NOMO-1 treated with dmso at 0.1 percent for 144 hours (cell line): ENCODE measurements at regions not wholly inside any gene's neighbourhood (a gene's known extent, or its start where the extent isn't known, plus 50 kb on each side); places are given as distances from the start of the nearest gene placed in this dataset.
"Not testable (repeated sequence)": the region's sequence is repeated elsewhere in the genome, so short reads cannot be mapped to it uniquely, and the experiment has no call there.

Experiments
- DNase-seq: peaks from one replicate; lab custom pipeline; 2025; ENCODE audit not compliant: unreplicated experiment; lab: John Stamatoyannopoulos, UW

DNA sequence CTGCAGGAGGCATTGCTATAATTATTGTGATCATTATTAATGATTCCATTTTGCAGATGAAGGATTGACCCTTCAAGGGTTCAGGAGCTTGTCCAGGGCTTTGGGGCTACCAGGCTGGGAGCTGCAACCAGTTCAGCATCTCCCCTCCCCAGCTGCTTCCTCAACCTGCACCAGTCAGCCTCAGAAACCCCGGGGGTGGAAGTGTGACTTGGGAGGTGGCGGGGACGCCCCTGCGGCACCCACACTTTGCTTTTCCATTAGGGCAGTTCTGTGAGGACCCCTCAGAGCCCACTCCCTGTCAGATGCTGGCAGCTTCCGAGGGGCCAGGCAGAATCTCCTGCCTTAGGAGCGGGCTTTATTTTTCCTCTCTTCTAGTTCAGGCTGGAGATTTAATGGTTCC is 85.6 kb downstream of the OLFM1 start:
- no peak for DNase-seq

DNA sequence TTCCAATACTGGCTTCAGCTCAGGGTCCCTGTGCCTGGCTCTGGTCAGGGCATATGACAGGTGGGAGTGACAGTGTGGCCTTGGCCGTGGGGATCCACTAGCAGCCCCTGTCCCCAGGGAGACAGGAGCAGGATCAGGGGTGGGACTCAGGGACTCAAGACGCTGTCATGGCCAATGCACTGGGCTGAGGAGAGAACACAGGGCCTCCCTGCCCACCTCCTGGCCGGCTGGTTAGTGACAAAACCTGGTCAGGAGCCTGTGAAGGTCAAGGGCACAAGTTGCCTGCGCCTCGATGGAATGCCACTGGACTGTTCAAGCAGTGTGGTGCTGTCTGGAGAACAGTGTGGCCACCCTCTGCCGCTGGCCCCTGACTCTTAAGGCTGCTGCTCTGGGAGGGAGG is 86.8 kb downstream of the OLFM1 start:
- no peak for DNase-seq

DNA sequence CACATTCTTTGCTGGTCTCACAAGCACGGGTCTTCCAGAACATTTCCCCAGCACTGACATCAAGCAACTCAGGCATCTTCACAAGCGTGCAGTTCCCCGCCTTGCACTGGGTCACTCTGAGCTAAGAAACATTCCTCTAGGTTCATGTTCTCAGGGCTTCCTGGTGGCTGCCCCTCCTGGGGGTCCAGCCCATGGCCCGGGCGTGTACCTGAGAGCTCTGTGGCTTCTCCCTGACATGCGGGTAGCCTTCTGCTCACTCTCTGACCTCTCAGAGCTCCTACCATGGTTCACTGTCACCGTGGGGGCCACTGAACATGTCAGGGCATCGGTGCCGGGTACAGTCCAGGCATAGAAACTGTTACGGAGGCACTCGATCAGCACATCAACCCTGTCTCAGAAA is 87.5 kb downstream of the OLFM1 start:
- no peak for DNase-seq

DNA sequence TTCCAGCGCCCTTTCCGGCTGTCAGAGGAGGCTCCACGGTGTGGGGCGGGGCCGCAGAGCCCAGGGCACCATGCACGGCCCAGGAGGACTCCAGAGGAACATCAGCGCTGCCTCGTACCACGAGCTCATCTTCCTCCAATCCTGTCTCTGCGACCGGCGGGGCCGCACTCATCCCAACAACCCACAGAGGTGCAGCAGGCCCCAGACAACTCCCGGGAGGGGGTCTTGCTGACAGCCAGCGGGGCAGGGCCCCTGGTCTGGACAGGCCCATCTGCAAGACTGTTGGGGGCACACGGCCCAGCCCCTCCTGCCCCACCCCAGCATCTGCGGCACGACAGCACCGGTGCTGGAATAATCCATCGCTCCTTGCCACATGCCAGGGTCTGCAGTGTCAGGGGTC is 88.8 kb downstream of the OLFM1 start:
- no peak for DNase-seq

DNA sequence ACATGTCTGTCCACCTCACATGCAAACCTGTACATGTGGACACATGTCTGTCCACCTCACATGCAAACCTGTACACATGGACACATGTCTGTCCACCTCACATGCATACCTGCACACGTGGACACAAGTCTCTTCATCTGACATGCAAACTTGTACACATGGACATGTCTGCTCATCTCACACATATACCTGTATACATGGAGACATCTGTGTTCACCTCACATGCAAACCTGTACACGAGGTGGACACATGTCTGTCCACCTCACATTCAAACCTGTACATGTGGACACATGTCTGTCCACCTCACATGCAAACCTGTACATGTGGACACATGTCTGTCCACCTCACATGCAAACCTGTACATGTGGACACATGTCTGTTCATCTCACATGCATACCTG is 90.1 kb downstream of the OLFM1 start:
- DNase-seq, result not testable (repeated sequence)

DNA sequence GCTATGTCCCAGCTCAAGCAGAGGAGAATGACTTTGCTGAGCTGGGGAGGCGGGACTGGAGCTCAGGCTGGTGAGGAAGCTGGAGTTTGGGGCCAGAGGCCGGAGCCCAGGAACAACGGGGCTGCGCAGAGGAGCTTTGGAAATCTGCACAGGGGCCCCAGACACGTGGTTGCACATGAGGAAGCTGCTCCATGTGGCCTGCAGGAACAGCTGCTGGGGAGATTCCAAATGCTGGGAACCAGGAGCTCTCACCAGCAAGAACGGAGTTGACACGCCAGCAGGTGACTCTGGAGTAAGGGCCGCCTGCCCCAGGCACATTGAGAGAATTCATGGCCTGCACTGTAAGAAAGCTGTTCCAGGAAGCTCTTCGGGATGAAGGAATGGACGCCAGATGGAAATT is 91.0 kb downstream of the OLFM1 start:
- DNase-seq, result no peak

DNA sequence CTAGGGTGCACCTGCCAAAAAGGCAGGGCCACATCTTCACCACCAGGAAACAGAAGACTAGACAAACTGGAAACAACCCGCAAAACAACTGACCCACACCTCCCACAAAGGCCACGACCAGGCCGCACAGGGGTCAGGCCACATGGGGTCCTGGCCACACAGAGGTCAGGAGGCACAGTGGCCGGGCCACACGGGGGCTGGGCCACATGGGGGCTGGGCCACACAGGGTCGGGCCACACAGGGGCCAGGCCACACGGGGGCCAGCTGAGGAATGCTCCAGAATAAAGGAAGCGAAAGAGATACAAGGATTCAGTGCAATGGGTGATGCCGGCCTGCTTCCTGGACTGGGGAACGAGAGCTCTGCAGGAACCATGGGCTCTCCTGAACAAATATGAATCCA is 91.6 kb downstream of the OLFM1 start:
- DNase-seq, result no peak

DNA sequence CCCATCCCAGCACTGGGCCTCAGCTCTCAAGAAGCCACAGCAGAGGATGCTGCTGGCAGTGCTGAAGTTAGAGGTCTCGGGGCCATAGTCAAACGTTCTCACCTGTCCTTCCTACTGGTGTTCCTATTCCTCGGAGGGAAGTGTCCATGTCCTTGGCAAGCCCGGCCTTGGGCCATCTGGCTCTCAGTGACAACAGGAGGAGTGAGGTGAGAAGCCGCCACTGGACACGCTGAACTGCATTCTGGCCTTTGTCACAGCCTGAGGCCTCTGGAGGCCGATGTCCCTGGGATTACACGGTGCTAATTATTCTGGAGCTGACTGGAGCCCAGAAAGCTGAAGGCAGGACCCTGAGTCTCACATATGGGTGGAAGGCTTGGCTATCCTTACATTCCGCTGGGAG is 92.5 kb downstream of the OLFM1 start:
- DNase-seq, result no peak

DNA sequence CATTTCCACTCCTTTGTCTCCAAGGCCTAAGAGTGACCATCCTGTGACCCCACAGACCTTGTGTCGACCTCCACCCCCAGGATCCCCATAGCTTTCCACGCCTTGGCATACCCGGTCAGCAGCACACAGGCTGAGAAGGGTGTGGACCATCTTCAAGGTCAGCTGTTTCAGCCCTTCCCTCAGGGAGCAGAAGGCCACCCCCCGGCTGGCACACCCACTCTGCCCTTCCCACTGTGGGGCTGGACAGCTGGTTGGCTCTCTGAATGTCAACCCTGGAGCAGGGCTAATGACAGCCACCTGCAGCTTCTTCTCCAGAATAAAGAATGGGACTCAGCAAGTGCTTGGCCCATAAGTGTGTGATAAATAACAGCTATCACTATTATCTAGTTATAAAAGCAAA is 93.1 kb downstream of the OLFM1 start:
- DNase-seq, result no peak

DNA sequence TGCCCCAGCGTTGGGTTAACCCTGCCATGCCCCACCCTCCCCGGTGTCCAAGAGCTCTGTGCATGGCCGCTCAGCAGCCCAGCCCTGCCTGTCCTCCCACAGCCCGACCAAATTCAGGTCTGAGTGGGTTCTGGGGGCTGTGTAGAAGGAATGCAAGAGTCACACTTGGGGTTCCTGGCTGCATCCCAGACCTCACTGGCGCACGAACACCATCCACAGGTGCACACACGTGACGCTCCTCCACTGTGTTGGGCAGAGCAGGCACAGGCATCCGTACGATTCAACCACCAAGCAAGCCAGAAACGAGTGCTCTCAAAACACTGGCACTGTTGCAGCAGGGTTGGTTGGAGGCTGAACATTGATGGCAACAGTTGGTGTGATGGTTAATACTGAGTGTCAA is 93.9 kb downstream of the OLFM1 start:
- DNase-seq, result no peak

DNA sequence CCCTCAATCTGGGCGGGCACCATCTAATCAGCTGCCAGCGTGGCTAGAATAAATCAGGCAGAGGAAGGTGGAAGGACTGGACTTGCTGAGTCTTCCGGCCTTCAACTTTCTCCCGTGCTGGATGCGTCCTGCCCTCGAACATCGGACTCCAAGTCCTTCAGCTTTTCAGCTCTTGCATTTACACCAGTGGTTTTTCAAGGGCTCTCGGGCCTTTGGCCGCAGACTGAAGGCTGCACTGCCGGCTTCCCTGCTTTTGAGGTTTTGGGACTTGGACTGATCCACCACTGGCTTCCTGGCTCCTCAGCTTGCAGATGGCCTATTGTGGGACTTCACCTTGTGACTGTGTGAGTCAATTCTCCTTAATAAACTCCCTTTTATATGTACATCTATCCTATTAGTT is 94.4 kb downstream of the OLFM1 start:
- not testable (repeated sequence) for DNase-seq

DNA sequence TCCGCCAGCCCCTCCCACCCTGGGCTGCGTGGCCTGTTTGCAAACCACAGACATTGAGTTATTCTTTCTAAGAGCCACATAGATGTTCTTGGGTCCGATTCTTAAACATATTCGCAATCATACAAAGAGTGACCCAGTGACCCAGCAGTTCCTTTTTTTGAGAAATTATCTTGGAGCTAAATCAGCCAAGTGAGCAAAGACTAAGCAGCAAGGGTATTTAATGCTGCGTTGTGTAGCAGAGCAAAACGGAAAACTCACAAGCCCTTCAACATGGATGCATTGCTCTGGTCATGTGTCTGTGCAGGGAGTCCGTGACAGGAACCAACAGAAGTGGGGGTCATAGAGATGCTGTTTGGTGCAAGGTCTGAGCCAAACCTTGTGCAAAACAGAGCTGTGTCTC is 95.6 kb downstream of the OLFM1 start:
- no peak for DNase-seq

DNA sequence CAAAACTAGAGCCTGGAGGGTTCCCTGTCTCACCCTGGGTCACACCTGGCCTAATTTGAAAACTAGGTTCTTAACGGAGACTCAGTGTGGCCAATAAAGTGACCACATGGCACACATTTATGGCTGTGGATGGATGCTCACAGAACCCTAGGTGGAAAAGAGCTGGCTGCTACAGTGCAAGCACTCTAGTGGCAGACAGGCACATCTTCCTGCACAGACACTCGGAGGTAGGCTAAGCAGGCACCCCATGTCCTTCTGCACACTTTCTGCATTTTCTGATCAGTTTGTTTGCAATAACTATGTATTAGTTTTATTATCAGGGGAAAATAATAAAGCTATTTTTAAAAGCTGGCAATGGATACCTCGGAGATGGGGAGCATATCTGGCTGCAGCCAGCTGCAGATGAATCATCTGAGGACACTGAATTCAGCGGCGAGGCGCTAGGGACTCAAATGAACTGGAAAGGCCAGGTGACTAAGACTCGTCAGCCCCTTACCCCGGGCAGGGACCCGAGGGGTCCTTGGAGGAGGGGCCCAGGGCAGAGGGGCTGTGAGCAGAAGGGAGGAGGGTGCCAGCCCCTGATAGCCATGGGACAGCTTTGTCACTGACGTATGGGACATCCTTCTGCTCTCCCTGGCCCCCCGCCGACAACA is 96.2 kb downstream of the OLFM1 start:
- DNase-seq, result no peak

DNA sequence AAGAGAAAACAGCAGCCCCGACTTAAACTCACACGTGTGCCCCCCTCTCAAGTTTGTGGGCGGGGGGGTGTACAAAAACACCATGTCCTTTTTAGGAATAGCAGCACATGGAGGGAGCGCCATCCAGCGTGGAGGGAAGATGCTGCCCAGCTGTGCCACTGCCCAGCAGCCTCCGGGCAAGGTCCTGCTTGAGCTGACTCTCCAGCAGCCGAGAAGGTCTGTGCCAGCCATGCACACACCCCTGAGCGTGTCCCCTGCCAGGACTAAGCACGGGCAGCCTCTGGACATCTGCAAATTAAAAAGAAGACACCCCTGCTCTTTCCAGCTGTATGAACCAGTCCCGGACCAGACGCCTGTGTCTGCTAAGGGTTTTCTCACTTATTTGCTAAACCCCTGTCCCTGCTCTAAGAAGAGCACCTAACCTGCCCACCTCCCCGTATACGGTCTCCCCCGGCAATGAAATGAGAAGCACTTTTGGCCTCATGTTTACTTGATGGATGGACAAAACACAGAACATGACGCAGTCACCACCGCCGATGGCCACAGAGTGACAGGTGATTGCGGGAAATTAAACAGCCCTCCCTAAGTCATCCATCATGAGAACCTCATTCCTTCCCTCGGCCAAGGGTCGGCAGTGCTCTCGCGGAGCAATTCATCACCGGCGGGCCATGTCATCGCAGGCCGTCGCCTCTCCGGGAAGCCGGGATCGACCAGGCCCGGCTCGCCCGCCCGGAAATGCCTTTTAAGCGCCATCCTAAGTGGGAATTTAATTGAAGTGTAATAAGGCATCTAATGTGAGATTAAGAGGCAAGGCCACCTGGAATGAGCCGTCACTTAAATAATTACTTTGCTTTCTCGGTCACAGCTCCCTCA is 96.9 kb downstream of the OLFM1 start:
- no peak for DNase-seq

DNA sequence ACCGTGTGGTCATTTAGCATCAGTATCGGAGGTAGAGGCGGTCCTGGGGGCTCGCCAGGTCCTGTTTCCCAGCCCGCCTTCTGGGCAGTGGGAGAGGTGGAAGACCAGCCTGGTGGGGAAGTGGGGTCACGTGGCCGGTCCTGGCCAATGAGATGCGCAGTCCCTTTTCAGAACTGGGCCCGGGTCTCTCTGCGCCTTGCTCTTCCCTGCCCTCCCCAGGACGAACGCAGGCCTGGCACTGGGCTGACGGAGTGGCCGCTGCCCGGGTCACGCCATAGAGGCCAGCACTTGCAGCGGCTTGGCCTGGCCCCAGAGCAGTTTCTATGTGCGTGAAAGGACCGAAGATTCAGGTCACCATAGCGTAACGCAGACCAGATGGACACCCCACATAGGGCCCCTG is 97.6 kb downstream of the OLFM1 start:
- DNase-seq, result no peak

DNA sequence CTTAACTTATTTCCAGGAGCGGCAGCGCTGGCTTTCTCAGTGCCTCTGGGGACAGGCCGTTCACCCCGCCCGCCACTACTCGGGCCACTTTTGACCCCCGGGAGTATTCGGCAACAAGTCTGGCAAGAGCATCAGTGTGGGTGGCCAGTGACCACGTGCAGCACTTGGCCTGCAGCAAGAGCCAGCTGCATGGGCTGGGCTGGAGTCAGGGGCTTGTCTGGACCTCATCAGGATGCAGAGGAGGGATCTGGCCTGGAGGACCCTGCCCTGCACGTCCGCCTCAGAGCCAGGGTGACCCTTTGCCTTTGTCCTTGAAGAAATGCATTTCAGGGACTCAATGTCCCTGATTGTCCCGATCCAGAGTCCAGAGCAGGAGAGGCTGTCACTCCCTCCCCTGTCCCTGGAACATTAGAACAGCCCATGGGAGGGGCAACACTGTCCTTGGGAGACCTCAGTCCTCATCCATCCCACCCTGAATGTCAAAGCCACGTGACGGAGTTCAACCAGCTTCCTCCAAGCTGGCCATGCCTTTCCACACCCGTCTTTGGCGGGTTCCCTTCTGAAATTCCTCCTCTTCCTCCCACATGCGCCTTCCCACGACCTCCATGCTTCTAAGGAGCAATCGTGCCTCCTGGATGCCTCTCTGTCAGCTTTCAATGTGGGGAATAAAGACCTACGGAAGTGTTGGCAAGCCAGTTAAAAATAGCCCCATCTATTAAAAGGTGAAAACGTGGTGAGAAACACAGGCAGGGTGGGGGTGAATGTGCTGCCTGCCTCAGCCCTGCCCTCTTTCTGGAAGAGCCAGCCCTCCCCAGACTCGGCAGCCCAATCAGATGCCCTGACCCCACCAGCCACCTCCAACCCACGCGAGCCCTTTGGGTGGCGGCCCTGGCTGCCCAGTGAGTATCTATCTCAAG is 99.0 kb downstream of the OLFM1 start:
- DNase-seq, result no peak

DNA sequence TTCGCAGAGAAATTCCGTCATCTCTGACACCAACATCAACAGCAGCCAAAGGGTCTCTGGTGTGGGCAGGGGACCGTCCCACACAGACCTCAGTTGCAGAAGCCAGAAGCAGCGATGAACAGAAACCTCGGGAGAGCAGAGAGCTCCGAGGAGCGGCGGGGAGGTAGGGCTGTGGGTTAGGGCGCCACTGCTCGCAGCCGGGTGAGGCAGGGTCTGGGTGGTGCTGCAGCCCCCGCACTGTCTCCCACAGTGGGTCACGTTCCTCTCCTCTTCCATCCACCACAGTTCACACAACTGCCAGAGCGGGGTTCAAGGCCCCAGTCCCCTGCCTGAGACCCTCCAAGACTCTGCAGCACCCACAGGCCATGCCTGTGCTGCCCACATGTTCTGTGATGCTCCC is 99.9 kb downstream of the OLFM1 start:
- DNase-seq, result no peak

DNA sequence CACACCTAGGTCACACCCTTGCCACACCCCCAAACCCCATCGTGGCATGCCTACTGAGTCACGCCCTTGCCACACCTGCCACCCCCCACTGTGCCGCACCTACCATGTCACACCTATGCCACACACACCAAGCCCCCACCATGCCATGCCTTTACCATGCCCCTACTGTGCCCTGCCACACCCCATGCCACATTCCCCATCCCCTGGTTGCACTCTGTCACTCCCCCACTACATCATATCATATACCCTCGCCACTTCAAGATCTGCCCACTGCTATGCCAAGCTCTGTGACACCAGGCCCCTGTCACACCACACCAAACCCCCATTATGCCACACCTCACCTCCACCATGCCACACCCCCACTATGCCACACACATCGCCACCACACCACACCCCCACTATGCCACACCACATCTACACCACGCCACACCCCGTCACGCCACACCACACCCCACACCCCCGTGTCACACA is 101.2 kb downstream of the OLFM1 start:
- DNase-seq, result no peak

DNA sequence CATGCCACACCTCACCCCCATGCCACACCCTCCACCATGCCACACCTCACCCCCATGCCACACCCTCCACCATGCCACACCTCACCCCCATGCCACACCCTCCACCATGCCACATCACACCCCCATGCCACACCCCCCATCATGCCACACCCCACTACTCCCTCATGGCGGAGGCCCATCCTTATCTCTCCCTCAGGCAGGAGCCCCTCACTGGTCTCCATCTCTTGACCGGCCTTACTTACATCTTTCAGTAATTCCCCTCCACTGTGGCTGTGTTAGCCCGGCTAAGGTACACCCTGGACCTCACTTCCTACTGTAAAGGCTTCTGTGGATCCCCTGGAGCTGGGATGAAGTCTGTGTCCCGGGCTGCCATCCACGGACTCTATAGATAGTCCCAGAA is 102.0 kb downstream of the OLFM1 start:
- no peak for DNase-seq

DNA sequence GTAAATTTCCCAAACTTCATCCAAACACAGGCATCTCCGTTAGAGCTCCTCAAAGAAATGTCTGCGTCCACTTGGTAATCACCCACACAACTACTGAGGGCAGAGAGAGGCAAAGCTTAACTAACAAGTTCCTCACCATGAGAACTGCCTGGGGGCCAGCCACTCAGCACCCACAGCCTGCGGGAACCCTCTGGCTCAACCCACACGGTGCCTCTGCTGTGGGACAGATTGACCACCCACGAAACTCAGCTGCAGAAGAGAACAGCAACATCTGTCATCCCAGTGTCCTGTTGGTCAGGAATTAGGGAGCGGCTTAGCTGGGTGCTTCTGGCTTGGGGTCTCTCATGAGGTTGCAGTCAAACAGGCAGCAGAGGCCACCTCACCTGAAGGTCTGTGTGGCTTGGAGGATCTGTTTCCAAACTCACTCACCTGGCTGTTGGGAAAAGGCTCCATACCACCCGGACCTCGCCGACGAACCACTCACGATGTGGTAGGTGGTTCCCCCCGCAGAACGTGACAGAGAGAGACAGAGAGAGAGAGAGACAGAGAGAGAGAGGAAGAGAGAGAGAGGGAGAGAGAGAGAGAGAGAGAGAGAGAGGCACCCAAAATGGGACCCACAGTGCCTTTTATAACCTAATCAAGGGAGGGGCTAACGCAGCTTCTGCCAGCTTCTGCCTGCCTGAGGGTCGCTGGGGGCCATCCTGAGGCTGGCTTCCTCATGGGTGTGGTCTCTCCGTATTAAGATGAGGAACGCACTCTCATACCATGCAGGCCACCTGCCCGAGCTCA is 103.5 kb downstream of the OLFM1 start:
- DNase-seq, result no peak

DNA sequence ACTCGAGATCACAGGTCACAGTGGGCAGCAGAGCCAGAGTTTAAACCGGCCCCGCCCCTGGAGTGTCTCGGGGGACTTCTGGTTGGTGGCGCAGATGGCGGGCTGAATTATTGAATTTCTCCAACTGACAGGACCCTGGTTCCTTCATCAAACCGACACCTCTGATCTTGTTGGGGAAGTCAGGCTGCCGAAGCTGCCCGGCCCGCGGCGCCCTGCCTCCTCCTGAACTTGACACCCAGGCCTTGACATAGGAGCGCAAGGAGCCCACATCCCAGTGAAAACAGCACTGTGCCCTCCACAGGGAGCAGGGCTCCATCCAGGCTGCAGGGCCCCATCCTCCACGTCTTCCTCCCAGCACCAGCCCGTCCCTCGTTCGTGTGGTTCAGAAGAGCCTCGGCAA is 105.2 kb downstream of the OLFM1 start:
- no peak for DNase-seq
